Hippocampal formation (tissue), 2 donors: ENCODE measurements at regions not wholly inside any gene's neighbourhood (a gene's known extent, or its start where the extent isn't known, plus 50 kb on each side); places are given as distances from the start of the nearest gene placed in this dataset.
A peak's percentile ranks its signal among the peaks of the same experiment; 100 is the strongest.
"Not testable (repeated sequence)": the region's sequence is repeated elsewhere in the genome, so short reads cannot be mapped to it uniquely, and the experiment has no call there.

ENCODE experiments used
- DNase-seq, 2 donors: peaks; one replicate each; lab custom pipeline; 2025; lab: John Stamatoyannopoulos, UW

DNA sequence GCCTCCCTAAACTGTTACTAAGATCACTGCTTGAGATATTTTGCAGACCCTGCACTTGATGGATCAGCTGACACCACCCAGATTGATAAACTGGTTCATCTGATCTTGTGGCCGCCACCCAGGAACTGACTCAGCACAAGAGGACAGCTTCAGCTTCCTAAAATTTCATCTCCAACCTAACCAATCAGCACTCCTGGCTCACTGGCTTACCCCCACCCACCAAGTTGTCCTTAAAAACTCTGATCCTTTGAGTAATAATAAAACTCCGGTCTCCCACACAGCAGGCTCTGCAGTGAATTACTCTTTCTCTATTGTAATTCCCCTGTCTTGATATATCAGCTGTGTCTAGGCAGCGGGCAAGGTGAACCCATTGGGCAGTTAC is 174.8 kb downstream of the UTP18 start:
- no peak for DNase-seq

DNA sequence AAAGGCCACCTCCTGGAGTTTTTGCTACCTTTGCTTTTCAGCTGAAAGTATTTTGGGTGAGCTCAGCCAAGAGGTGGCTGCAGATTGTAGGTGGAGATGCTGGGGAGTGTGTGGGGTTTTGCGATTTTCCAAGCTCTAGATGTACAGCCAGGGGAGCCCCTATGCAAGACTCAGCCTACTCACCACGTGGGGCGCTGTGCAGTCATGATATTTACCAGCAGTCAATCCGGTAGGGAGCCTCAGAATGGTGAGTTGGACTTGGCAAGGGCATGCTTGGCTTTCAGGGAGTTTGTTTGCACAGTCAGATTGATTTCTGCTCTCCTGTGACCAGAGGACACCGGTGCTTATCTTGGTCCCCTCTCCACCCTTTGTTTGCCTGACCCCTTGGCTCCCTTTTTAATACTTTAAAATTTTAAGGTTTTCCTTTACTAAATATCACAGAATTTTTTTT is 175.3 kb downstream of the UTP18 start:
- peak in 1 of 2 donors; percentile 11 for DNase-seq

DNA sequence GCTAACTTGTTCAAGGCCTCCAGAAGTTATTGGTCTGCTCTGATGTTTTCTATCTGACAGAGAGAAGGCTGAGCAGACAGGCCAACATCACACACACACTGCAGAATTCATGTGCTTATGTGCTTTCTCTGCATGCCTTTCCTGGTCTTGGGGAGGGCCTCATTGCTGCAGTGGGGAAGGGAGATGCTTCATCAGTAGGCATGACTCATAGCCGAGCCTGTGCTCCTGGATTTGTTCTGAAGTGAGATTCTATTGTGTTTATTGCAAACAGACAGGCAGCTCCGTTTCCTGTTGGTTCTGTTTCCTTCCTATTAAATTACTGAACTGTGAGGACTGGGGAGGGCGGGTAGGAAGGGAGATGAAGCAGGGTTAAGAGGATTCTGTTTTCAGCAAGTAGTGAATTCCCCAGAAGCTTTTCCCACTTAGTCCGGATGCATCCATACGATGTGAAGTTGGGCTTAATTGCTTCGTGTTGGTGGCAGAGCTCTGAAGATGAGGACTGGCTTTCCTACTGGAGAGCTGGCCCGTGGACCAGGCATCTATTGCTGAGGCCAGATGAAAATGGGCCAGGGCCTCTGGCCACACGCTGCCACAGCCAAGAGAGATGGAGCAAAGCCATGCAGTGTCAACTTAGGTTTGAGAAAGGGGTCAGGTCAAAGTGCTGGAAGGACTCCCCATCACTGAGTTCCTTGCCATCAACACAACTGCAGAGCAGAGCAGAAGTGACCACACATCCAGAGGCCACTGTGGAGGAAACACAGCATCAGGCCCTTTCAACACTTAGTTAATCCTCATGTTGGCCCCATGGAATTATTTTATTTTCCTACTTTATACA is 179.3 kb downstream of the UTP18 start:
- no peak for DNase-seq

DNA sequence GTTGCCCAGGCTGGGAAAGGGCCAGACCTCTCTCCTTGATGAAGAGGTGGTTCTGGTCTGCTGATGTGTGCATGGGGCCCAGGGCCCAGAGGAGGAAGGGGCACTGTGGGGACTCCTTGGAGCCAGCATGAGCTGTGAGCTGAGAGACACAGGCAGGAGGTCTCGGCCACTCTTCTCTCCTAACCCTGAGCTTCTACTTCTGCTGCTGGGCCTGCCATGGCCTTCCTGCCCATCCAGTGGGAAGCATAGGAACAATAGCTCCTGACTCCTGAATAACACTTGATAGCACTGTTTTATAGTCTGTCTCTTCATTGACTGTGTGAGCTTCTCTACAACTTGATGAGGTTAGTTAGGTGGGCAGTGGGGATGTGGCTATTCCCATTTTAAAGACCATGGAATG is 181.1 kb downstream of the UTP18 start:
- DNase-seq: no peak

DNA sequence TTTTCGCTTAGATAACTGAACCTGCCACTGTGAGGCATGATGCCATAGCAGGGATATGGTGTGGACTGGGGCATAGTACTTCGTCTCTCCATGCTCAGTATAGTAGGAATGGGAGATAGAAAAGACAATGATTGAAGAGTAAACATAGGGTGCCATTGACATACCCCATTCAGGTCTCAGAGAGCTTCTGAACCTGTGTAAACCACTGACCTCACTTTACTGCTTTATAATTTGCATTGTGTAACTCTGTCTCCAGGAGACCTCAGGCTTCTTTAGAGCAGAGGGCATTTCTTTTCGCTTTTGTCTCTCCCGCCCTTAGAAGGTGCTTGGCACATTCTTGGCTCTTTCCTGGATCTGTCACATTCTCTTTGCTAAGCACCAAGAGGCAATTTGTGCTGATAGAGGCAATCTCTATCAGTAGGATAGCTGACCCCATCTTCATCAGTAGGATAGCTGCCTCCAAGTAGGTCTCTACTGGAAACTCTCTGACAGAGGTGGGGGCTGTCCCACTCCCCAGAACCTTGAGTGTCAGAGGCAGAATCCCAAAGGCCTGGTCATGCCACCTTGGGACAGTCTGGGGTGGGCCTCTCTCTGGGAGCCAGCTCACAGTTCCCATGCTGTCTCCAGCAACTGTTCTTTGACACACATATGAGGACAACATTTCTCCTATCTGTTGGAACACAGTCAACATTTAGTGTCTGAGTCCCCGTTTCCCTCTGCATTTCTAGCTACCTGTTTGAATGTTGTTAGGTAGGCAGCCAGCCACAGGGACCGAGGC is 181.9 kb downstream of the UTP18 start:
- DNase-seq: no peak

DNA sequence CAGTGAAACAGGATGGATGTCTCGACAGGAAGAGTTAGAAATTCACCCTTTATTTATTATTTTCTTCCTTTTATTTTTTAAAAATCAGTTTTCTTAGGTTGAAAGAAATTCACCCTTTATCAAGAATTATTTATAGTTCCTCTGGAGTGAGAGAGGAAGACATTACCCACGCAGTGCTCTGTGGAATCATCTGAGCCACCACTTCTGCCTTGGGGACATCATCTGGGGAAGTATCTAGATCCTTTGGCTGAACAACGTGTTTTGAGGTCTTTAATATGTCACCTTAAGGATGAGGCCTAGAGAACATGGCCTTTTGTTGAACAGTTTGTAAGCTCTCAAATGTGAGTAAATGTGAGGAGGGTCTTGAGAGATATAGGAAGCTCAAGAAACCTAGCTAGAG is 183.3 kb downstream of the UTP18 start:
- no peak for DNase-seq

DNA sequence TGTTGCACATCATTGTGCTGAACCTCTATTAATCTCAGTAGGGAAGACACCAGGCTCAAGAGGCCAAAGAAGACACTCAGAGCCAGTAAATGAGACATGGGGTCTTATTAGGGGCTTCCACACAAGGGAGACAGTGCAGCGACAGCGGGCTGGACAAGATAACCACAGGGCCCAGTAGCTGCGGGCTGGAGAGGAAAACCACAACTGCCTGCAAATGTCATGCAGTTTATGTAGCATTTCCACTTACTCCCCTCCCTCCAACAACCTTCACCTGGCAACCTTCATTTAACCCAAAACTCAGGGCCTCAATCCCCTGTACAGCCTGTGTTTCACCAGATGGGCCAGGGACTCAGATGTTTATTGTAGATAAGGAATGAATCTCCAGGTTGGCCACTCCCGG is 185.6 kb downstream of the UTP18 start:
- no peak for DNase-seq

DNA sequence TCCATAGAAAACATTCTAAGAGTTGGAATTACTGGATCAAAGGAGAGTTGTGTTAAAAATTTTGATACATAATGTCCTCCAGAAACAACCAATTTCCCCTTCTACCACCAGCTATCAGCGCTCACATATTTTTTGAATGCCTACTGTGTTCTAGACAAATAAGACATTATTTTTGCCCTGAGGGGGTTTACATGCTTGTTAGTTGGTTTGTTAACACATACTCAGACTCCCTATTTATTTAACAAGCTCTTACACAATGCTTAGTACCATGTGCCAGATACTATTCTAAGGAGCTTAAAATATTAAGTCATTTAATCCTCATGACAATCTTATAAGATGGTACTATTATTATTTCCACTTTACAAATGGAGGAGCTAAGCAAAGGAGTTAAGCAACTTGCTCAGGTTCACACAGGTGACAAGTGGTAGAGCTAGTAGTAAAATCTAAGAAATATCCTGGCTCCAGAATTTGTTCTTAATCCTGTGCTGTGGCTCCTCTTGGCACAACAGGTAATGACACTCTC is 194.2 kb downstream of the UTP18 start:
- DNase-seq: no peak

DNA sequence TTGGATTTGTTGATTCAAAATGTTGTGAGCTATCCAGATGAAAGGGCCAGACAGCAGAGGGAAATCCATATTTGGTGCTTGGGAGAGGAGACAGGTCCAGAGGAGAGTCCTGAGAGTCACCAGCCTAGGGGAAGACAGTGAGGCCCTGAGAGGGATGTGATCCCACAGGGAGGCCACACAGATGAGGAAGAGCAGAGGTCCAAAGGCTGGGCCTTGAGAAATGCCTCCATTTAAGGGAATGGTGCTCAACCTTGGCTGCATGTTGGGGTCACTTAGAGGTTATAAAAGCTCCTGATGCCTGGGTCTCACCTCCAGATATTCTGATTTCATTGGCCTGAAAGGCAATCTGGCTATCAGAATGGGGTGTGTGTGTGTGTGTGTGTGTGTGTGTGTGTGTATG is 194.9 kb downstream of the UTP18 start:
- no peak for DNase-seq

DNA sequence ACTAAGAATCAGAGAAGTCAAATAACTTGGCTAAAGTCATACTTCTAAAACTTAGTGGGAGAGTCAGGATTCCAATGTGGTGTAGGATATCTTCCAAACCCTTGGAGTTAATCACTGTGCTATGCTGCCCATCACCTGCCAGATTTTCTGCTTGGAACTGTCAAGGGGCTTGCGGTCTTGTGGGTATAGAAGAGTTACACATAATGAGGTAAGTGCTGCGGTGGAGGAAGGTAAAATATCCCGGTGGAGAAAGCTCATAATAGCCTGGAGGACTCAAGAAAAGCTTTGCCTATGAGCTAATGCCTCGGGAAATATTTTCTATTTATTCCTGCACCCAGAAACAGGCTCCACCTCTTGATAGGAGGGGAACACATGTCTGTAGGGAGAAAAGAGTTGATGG is 195.6 kb downstream of the UTP18 start:
- DNase-seq: no peak

DNA sequence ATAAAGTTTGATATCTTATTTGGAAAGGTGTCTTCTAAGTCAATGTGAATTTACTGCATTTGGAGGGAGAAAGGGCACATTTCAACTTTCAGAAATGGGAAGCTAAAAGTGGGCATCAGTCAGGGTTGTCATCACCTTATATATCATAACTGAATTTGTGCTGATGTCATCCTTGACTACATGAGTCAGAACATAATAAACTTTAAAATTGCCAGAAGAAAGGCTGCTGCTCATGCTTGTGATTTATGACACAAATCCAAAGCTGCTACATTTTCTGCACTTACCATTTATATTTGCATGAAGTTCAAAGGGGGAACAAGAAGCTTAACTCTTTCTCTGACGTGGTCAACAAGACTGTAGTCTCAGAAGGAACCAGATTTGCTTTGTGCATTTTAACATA is 196.6 kb downstream of the UTP18 start:
- DNase-seq: no peak

DNA sequence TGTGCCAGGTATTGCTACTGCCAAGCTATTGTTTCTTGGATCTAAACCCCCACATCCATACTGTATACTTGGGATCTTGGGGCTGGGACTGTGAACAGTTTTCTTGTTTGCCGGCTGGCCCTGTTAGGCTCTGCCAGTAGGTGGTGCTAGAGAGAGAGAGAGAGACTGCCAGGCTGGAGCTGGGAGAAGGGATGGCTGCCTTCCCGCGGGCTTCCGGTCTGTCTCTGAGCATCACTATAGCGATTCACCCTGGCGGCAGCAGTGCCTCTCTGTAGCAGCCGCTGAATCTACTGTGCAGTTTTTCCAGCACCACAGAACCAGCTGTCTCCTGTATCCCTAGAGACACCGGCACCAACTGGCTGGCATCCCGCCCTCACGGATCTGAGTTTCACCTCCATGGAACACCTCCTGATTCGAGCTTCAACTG is 201.2 kb downstream of the UTP18 start:
- DNase-seq: peak in 1 of 2 donors; percentile 15

DNA sequence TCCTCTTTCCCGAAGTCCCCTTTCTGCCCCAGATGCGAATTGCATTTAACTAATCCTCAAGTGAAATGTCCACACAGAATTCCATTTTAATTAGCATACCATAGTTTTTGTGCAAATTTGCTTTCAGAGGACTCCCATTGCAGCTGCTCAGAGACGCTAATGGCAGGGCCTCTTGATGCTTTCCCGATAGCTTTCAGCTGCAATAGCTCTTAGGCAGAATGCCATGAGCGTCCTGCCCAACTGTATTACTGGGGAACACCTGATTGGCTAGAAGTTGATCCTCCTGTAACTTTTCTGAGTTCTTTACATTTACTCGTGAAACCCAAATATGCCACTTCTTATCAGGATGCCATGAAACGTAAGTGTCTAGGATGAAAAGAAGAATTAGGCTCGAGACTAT is 203.0 kb downstream of the UTP18 start:
- no peak for DNase-seq

DNA sequence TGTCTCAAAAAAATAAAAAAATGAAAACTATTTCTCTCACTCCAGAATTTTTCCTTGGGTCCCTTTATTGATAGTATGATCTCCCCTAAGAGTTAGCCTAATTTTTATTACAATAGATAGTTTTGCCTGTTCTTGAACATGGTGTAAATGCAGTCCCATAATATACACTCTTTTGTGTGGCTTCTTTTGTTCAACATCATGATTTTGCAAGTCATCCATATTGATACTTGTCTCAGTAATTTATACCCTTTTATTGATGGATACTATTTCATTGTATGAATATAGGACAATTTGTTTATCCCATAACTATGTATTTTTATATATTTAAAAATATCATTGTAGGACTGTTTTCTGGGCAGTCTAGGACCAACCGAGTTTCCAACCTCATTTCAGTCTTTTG is 207.0 kb downstream of the UTP18 start:
- DNase-seq: no peak

DNA sequence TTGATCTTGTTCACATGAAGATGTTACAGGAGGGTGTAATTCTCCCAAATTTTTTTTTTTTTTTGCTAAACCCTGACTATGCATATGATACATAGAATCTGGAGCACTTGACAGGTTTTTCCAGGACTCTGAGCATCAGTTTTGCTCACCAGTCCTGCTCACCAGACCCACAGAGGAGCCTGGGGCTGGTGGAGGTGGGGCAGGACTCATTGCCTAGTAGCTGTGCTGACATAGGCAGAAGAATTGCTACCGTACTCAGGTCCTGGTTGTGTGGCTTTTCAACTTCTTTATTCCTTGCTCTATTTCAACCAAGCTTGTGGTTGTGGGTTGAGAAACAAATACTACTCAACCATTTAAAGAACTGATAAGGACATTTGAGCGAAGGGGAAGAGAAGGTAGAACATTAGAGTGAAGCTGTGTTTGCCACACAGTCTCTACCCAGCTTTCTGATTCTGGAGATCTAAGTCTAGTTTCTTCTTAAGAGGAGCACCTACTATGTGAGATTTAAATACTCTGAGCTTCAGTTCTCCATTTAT is 212.4 kb downstream of the UTP18 start:
- DNase-seq: no peak

DNA sequence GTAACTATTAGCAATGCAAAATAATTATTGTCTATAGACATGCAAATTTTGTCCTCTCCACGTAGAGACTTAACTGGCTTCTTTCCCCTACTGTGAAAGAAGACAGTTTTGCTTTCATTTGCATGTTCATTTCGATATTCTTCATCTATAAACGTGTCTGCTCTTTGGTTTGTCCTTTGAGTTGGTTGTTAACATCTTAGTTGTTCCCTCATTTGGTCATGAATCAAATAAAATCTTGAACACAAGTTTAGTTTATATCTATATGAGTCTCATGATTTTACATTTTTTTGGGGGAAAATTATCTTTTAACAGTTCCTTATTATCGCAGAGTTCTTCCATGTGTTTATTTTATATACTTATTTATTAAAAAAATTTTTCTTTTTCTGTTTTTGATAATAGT is 214.4 kb downstream of the UTP18 start:
- no peak for DNase-seq

DNA sequence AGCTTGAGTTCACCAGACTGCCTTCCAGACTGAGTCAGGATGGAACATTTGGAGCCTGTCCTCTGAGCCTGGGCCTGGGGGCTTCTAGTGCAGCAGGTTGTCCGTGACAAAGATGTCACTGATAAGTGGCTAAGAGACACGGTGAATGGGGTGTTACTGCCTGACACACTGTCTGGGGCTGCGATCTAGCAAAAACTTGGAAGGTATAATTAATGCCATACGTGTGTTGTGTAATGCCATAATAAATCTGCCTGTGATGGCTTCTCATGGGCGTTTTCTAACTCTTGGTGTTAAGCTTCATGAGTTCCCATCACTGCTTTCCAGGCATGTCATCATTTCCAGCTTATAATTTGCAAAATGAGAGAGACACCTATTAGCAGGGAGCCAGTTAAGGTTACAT is 215.4 kb downstream of the UTP18 start:
- DNase-seq: no peak

DNA sequence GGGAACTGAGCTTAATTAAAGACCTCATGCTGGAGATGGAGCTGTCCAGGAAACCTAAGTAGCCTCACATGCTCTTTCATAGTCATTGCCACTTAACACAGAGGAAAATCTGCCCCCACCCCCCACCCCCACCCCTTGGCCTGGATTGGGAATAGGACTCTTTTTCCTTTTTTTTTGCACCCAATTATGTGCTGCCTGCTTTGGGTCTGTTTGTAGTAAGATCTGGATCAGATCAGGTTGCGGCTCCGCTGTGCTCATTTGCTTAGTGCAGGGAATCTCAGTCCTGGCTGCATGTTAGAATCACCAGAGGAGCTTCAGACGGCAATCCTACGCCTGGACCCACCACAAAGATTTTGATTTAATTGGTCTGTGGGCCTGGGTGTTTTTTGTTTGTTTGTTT is 219.0 kb downstream of the UTP18 start:
- no peak for DNase-seq

DNA sequence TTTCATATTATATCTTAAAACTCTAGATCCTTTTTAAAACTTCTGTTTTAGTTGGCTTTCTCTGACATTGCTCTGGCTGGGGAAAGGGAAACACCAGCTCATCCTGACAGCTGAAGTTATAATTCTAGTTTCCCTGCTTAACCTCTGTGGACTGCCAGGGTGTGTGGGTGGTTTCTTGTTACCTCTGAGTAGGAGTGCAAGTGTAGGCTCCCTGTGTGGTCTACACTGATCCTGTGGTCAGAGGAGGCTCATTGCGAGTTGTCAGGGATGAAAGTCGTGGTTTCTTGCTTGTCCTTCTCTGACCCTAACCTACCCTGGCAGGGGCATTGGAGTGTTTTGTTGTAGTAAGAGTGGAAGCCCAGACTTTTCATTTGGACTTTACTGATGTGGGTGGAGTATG is 221.0 kb downstream of the UTP18 start:
- DNase-seq: no peak

DNA sequence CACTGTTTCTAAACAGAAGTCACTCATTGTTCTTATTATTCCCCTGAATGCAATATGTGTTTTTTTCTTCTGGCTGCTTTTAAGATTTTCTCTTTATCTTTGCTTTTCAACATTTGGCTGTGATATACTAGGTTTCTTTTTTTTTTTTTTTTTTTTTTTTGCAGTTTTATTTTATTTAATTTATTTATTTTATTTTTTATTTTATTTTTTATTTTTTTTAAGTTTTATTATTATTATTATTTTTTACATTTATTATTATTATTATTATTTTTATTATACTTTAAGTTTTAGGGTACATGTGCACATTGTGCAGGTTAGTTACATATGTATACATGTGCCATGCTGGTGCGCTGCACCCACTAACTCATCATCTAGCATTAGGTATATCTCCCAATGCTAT is 221.9 kb downstream of the UTP18 start:
- not testable (repeated sequence) for DNase-seq

DNA sequence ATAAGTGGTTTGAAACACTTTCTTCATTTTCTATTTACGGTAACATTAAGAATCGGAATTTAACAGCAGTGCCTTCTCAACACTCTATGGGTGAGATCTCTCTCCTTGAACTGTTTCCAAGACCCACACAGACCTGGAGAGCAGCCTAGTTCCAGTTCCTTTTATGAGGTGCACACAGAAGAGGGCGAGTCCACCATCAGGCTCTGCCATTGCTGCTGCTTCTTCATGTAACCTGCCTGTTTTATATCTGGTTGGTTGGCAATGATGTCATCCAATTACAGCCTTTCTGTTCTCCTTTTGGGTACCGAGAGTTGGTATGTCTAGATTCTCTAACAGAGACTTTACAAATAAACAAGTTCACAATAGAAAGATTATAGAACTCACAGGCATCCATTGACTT is 225.7 kb downstream of the UTP18 start:
- DNase-seq: peak in 1 of 2 donors; percentile 9

DNA sequence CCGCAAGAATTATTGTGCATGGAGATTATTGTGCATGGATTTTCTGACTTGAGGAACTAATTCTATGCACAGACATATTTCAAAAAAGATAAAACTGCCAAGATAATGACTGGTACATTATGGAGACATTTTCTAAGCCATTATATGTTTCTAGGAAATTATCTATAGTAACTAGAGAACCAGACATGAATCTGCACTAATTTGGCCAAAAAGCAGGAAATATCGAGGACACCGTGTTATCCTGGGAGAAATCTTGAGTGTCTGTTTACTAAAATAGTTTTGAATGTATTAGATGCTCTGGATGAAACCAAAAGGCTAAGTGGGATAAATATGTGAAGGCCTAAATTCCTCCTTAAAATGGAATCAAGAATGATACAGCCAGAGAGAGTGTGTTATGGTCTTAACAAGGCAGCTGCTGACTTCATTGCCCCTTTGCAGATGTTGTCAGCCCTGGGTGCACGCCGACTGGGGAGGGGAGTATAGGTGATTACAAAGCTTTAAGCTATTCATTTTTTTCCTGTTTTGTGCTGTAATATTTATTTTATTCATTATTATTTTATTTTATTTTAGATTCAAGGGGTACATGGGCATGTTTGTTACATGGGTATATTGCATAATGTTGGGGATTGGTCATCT is 226.7 kb downstream of the UTP18 start:
- DNase-seq: no peak
